NCI-H1694 (cell line): ENCODE measurements at regions not wholly inside any gene's neighbourhood (a gene's known extent, or its start where the extent isn't known, plus 50 kb on each side); places are given as distances from the start of the nearest gene placed in this dataset.
A peak's percentile ranks its signal among the peaks of the same experiment; 100 is the strongest.

ENCODE experiments used
- DNase-seq: peaks from one replicate; lab custom pipeline; 2025; lab: John Stamatoyannopoulos, UW

DNA sequence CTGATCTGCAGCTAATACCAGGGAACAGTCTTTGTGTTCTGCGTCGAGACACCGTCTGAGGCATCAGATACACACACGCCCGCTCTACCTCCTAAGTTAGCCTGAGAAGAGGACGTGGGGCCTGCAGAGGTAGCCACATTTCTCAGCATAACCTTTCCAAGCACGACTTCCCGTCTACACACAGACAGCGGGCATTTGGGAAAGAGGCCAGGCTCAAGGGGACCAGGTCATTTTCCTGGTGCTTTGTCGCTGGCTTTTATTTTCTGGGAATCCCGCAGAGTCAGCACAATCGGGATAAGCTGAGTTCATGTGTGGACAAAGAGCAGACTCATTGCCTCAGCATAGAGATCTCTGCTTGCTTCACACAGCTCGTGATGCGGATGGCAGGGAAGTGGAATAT is 72.5 kb upstream of the SMYD2 start:
- DNase-seq = no peak

- DNase-seq = no peak
These were observed 71.6 kb upstream of the SMYD2 start for GRCh38 chr1:214209260-214209808.

- no peak for DNase-seq
These were observed 67.8 kb upstream of the SMYD2 start for GRCh38 chr1:214213136-214213535.

- no peak for DNase-seq
These were observed 66.1 kb upstream of the SMYD2 start for GRCh38 chr1:214214851-214215250.

DNA sequence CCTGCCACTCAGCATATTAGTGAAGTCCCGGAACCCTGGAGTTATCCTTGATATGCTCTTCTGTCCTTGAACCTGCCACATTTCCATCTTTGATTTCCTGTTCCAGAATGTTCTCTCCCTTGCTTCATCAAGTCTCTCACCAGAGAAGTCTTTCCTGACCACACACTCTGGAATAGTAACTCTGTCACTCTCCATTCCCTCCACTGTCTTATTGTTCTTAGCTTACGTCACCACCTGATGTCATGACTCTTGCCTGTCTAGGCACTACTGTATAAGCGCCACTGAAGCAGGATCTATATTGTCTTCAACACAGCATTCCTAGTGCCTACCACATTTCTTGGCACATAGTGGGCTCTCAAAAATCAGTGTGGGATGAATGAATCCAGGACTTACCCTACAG is 65.4 kb upstream of the SMYD2 start:
- no peak for DNase-seq

- DNase-seq = peak; percentile 19
These were observed 64.9 kb upstream of the SMYD2 start for GRCh38 chr1:214216021-214216420.

DNA sequence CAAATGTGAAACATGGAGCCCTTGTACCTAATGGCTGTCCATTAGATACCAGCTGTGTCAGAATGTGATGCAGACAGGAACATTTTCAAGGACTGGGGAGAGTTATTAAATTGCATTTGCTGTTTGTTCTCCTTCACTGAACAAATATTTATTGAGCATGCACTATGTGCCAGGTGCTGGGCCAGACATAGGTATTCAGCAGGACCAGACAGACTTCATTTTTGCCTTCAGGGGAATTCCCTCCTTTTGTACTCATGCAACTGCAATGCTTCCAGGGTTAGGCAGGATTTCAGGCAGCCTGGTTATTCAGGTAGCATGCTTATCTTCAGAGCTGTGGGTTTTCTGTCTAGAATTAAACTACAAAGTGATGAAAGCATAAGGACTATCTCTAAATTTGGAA is 64.2 kb upstream of the SMYD2 start:
- DNase-seq = no peak

- no peak for DNase-seq
These were observed 61.1 kb upstream of the SMYD2 start for GRCh38 chr1:214219902-214220301.

DNA sequence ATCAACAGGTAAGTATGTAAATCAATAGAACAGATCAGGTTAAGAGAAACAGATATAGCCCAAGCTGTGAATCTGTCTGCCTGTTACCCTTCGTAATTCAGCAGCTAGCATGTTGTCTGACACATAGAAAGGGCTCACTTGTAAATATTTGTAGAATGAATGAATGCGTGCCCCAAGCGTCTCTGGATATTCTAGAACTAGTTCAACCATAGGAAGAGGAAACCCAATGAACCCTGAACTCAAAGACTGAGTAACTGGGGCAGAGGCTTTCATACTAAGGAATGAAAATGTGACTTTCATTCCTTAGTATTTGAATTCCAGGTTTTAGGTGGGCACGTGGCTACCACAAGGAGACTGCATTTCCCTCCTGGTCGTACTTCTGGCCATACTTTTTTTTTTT is 60.1 kb upstream of the SMYD2 start:
- DNase-seq = no peak

DNA sequence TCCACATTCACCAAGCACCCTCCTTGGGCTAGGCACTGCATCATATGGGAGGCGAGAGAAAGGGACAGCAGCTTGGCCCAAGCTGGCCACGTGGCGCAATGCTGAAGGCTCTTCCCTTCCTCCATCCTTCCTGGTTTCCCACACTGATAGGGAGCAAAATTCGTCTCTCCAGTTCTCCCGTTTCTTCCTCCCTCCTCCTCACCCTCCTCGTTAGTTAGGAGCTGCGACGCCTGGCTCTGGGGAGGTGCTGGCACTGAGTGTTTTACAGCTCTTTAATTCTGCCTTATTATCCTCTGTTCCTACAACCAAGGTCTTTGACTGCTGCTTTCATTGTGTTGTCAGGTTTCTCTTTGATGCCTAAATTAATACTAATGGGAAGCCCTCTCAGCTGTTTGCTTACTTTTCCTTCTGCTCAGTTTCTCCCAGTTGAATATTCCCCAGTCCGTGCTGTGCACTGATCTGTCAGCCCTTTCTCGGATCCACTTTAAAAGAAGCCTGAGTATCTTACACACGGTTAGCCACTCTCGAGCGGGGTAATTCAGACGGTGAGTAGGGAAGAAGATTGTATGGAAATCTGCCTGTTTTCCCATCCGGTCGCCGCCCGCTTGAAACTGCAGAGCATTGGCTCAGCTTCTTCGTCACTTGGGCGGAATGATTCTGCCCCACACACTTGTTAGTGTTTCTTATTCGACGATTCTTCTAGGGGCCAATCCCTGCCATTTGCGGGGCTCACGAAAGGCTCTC is 56.2 kb upstream of the SMYD2 start:
- no peak for DNase-seq

GRCh38 chr1:214228976-214229375 is 52.0 kb upstream of the SMYD2 start:
- peak; percentile 59 for DNase-seq

- DNase-seq = no peak
These were observed 51.2 kb upstream of the SMYD2 start for GRCh38 chr1:214229736-214230135.
